ENCODE measurements at regions not wholly inside any gene's neighbourhood (a gene's known extent, or its start where the extent isn't known, plus 50 kb on each side); places are given as distances from the start of the nearest gene placed in this dataset.

GRCh38 chr21:29430576-29430975 is 131.9 kb downstream of the BACH1 start:
- Histone ChIP-seq H3K4me2 (ENCODE audit: control insufficient read depth, extremely low read depth, insufficient read depth, low read depth, low read length) (no peak overlapping the region), H4K20me1 (ENCODE audit: control insufficient read depth, extremely low read depth, insufficient read depth, low read length) (no peaks in the 10 kb centered on the region), H3K36me3 (ENCODE audit: control insufficient read depth in 2 of 2, extremely low read depth in 1 of 2, insufficient read depth in 2 of 2, low read length in 2 of 2) (no peaks in the 10 kb centered on the region), H3K9me3 (ENCODE audit: control insufficient read depth, low read depth, low read length) (no peaks in the 10 kb centered on the region), H3K27ac (ENCODE audit: control insufficient read depth, insufficient read depth, low read length) (no peak overlapping the region), H3K4me3 (ENCODE audit: control insufficient read depth in 2 of 3, extremely low read depth in 1 of 3, insufficient read depth in 2 of 3, low read depth in 1 of 3, low read length in 3 of 3) (no peak overlapping the region), H3K4me1 (ENCODE audit: control insufficient read depth, extremely low read depth, insufficient read depth, low read length) (no peaks in the 10 kb centered on the region), H2AFZ (ENCODE audit: control insufficient read depth, low read length) (no peak overlapping the region), H3K9ac (ENCODE audit: control insufficient read depth, extremely low read depth, insufficient read depth, low read length) (no peak overlapping the region), H3K9me1 (ENCODE audit: control insufficient read depth, extremely low read depth, insufficient read depth, low read length) (no peaks in the 10 kb centered on the region), H3K27me3 (ENCODE audit: control insufficient read depth, extremely low read depth, insufficient read depth, low read length) (no peaks in the 10 kb centered on the region), H3K79me2 (ENCODE audit: control insufficient read depth, insufficient read depth, low read length) (no peaks in the 10 kb centered on the region)
- FAIRE-seq = no peak
- no peak for TF ChIP-seq EZH2 (IDR thresholded peaks at IDR 0.05; ENCODE audit: low read length)
- no peak for TF ChIP-seq CTCF (optimal IDR thresholded peaks at IDR 0.05 in 1 of 3, IDR thresholded peaks at IDR 0.05 in 1 of 3, conservative IDR thresholded peaks at IDR 0.05 in 1 of 3; ENCODE audit: extremely low read depth in 1 of 3, insufficient read depth in 2 of 3, low read length in 3 of 3)
- DNase-seq (ENCODE audit: low read depth, low spot score) = no peak
- dilution Hi-C loops (cut with MboI; ENCODE audit: extremely low pct_ligation_motif_present, low sequenced_read_pairs) = no loop called here

GRCh38 chr21:29431178-29431577 is 132.5 kb downstream of the BACH1 start:
- Histone ChIP-seq H3K9me1 (ENCODE audit: control insufficient read depth, extremely low read depth, insufficient read depth, low read length) (no peaks in the 10 kb centered on the region), H3K27me3 (ENCODE audit: control insufficient read depth, extremely low read depth, insufficient read depth, low read length) (no peaks in the 10 kb centered on the region), H3K36me3 (ENCODE audit: control insufficient read depth in 2 of 2, extremely low read depth in 1 of 2, insufficient read depth in 2 of 2, low read length in 2 of 2) (no peaks in the 10 kb centered on the region), H2AFZ (ENCODE audit: control insufficient read depth, low read length) (no peak overlapping the region), H3K4me2 (ENCODE audit: control insufficient read depth, extremely low read depth, insufficient read depth, low read depth, low read length) (no peak overlapping the region), H3K27ac (ENCODE audit: control insufficient read depth, insufficient read depth, low read length) (no peak overlapping the region), H4K20me1 (ENCODE audit: control insufficient read depth, extremely low read depth, insufficient read depth, low read length) (no peaks in the 10 kb centered on the region), H3K79me2 (ENCODE audit: control insufficient read depth, insufficient read depth, low read length) (no peaks in the 10 kb centered on the region), H3K4me3 (ENCODE audit: control insufficient read depth in 2 of 3, extremely low read depth in 1 of 3, insufficient read depth in 2 of 3, low read depth in 1 of 3, low read length in 3 of 3) (no peak overlapping the region), H3K4me1 (ENCODE audit: control insufficient read depth, extremely low read depth, insufficient read depth, low read length) (no peaks in the 10 kb centered on the region), H3K9me3 (ENCODE audit: control insufficient read depth, low read depth, low read length) (no peaks in the 10 kb centered on the region), H3K9ac (ENCODE audit: control insufficient read depth, extremely low read depth, insufficient read depth, low read length) (no peak overlapping the region)
- DNase-seq (ENCODE audit: low read depth, low spot score) (no peak), FAIRE-seq (no peak)
- dilution Hi-C loops (cut with MboI; ENCODE audit: extremely low pct_ligation_motif_present, low sequenced_read_pairs) = no loop called here
- no peak for TF ChIP-seq EZH2 (IDR thresholded peaks at IDR 0.05; ENCODE audit: low read length)

- H3K27me3 ChIP-seq (ENCODE audit: control insufficient read depth, extremely low read depth, insufficient read depth, low read length) = no peaks in the 10 kb centered on the region
- H3K79me2 ChIP-seq (ENCODE audit: control insufficient read depth, insufficient read depth, low read length) = no peaks in the 10 kb centered on the region
- no peaks in the 10 kb centered on the region for H3K36me3 ChIP-seq (ENCODE audit: control insufficient read depth in 2 of 2, extremely low read depth in 1 of 2, insufficient read depth in 2 of 2, low read length in 2 of 2)
- H4K20me1 ChIP-seq (ENCODE audit: control insufficient read depth, extremely low read depth, insufficient read depth, low read length) = no peaks in the 10 kb centered on the region
- H3K4me3 ChIP-seq (ENCODE audit: control insufficient read depth in 2 of 3, extremely low read depth in 1 of 3, insufficient read depth in 2 of 3, low read depth in 1 of 3, low read length in 3 of 3) = no peak overlapping the region
- H3K27ac ChIP-seq (ENCODE audit: control insufficient read depth, insufficient read depth, low read length) = no peak overlapping the region
- no peak overlapping the region for H3K9ac ChIP-seq (ENCODE audit: control insufficient read depth, extremely low read depth, insufficient read depth, low read length)
- DNase-seq (ENCODE audit: low read depth, low spot score) (no peak), FAIRE-seq (no peak)
- TF ChIP-seq EZH2 (IDR thresholded peaks at IDR 0.05; ENCODE audit: low read length) (no peak), CTCF (optimal IDR thresholded peaks at IDR 0.05 in 1 of 3, IDR thresholded peaks at IDR 0.05 in 1 of 3, conservative IDR thresholded peaks at IDR 0.05 in 1 of 3; ENCODE audit: extremely low read depth in 1 of 3, insufficient read depth in 2 of 3, low read length in 3 of 3) (no peak)
- no peaks in the 10 kb centered on the region for H3K9me1 ChIP-seq (ENCODE audit: control insufficient read depth, extremely low read depth, insufficient read depth, low read length)
- H3K4me2 ChIP-seq (ENCODE audit: control insufficient read depth, extremely low read depth, insufficient read depth, low read depth, low read length) = no peak overlapping the region
- dilution Hi-C loops (cut with MboI; ENCODE audit: extremely low pct_ligation_motif_present, low sequenced_read_pairs) = no loop called here
- H3K4me1 ChIP-seq (ENCODE audit: control insufficient read depth, extremely low read depth, insufficient read depth, low read length) = no peaks in the 10 kb centered on the region
- no peak overlapping the region for H2AFZ ChIP-seq (ENCODE audit: control insufficient read depth, low read length)
- H3K9me3 ChIP-seq (ENCODE audit: control insufficient read depth, low read depth, low read length) = no peaks in the 10 kb centered on the region
Observed at GRCh38 chr21:29431680-29432079, 133.0 kb downstream of the BACH1 start.
